ENCODE measurements at regions not wholly inside any gene's neighbourhood (a gene's known extent, or its start where the extent isn't known, plus 50 kb on each side); places are given as distances from the start of the nearest gene placed in this dataset.
"Not testable (repeated sequence)": the region's sequence is repeated elsewhere in the genome, so short reads cannot be mapped to it uniquely, and the experiment has no call there.

- no peak for DNase-seq (ENCODE audit: low read depth)
- no peak for TF ChIP-seq CTCF (conservative IDR thresholded peaks at IDR 0.05; ENCODE audit: low read depth, low read length)
- H3K4me3 ChIP-seq (ENCODE audit: low read length): no peak overlapping the region
Measured at GRCh38 chr12:31895449-31896150, 63.6 kb upstream of the RESF1 start.

GRCh38 chr12:31890295-31891285 lies 68.6 kb upstream of the RESF1 start:
- no peak overlapping the region for H3K4me3 ChIP-seq (ENCODE audit: low read length)
- TF ChIP-seq CTCF (conservative IDR thresholded peaks at IDR 0.05; ENCODE audit: low read depth, low read length): no peak
- no peak for DNase-seq (ENCODE audit: low read depth)

- TF ChIP-seq CTCF (conservative IDR thresholded peaks at IDR 0.05; ENCODE audit: low read depth, low read length): no peak
- no peak for DNase-seq (ENCODE audit: low read depth)
- H3K4me3 ChIP-seq (ENCODE audit: low read length): no peak overlapping the region
Measured at GRCh38 chr12:31887109-31887811, 72.0 kb upstream of the RESF1 start.

GRCh38 chr12:31882682-31883081 lies 76.5 kb upstream of the RESF1 start:
- DNase-seq (ENCODE audit: low read depth); H3K4me3 ChIP-seq (ENCODE audit: low read length): not testable (repeated sequence)

- no peak overlapping the region for H3K4me3 ChIP-seq (ENCODE audit: low read length)
- no peak for DNase-seq (ENCODE audit: low read depth)
- TF ChIP-seq CTCF (conservative IDR thresholded peaks at IDR 0.05; ENCODE audit: low read depth, low read length): no peak
Measured at GRCh38 chr12:31880340-31880739, 78.9 kb upstream of the RESF1 start.

GRCh38 chr12:31877884-31878283 lies 81.3 kb upstream of the RESF1 start:
- no peak for TF ChIP-seq CTCF (conservative IDR thresholded peaks at IDR 0.05; ENCODE audit: low read depth, low read length)
- H3K4me3 ChIP-seq (ENCODE audit: low read length): no peak overlapping the region
- no peak for DNase-seq (ENCODE audit: low read depth)
